B cell (primary cell): ENCODE measurements at regions not wholly inside any gene's neighbourhood (a gene's known extent, or its start where the extent isn't known, plus 50 kb on each side); places are given as distances from the start of the nearest gene placed in this dataset.

Experiments
- CTCF ChIP-seq: fragments of 200-600 bp; IDR thresholded peaks from one replicate; pipeline ENCODE4 v1.8.0; 2022; ENCODE audit warnings: antibody characterized with exemption, mild to moderate bottlenecking
- EZH2 ChIP-seq: IDR thresholded peaks from 2 replicates; pipeline ENCODE4 v1.6.1; 2012; ENCODE audit warnings: borderline replicate concordance, low read depth, mild to moderate bottlenecking, moderate library complexity, low read length; ENCODE audit not compliant: insufficient read depth, poor library complexity, severe bottlenecking

- TF ChIP-seq CTCF, result no peak
- TF ChIP-seq EZH2, result no peak
Observed at GRCh38 chr10:93166134-93166533, 92.4 kb downstream of the CYP26A1 start.
